Stimulated activated CD8-positive, alpha-beta memory T cell treated with anti-CD3 and anti-CD28 coated beads, Interleukin-4, amount 100 ng/mL, for 1 hour (primary cell): ENCODE measurements at regions not wholly inside any gene's neighbourhood (a gene's known extent, or its start where the extent isn't known, plus 50 kb on each side); places are given as distances from the start of the nearest gene placed in this dataset.
"Not testable (repeated sequence)": the region's sequence is repeated elsewhere in the genome, so short reads cannot be mapped to it uniquely, and the experiment has no call there.

Source experiments
- DNase-seq, 2 donors: peaks; one replicate each; pipeline ENCODE4 v3.0.0-alpha.2; 2020; ENCODE audit warnings: low read depth in 2 of 2, low spot score in 1 of 2

GRCh38 chr3:18085429-18085828, 339.7 kb downstream of the SATB1 start:
- no peak for DNase-seq

GRCh38 chr3:18083273-18083590, 340.8 kb upstream of the TBC1D5 start:
- not testable (repeated sequence) for DNase-seq

GRCh38 chr3:18082551-18083272, 340.3 kb upstream of the TBC1D5 start:
- DNase-seq = no peak

- DNase-seq = no peak
Measured at GRCh38 chr3:18080198-18080689, 337.8 kb upstream of the TBC1D5 start.

GRCh38 chr3:18079739-18080138, 337.3 kb upstream of the TBC1D5 start:
- DNase-seq = no peak

- no peak for DNase-seq
Measured at GRCh38 chr3:18079062-18079461, 336.6 kb upstream of the TBC1D5 start.

GRCh38 chr3:18077128-18077840, 334.9 kb upstream of the TBC1D5 start:
- no peak for DNase-seq

- DNase-seq = no peak
Measured at GRCh38 chr3:18076301-18076700, 333.9 kb upstream of the TBC1D5 start.

- DNase-seq = no peak
Measured at GRCh38 chr3:18075799-18076198, 333.4 kb upstream of the TBC1D5 start.

- no peak for DNase-seq
Measured at GRCh38 chr3:18071833-18072232, 329.4 kb upstream of the TBC1D5 start.

GRCh38 chr3:18070944-18071343, 328.5 kb upstream of the TBC1D5 start:
- DNase-seq = no peak

GRCh38 chr3:18070231-18070630, 327.8 kb upstream of the TBC1D5 start:
- no peak for DNase-seq

GRCh38 chr3:18069568-18069967, 327.1 kb upstream of the TBC1D5 start:
- DNase-seq = no peak

- no peak for DNase-seq
Measured at GRCh38 chr3:18066899-18067582, 324.6 kb upstream of the TBC1D5 start.

GRCh38 chr3:18064586-18064985, 322.2 kb upstream of the TBC1D5 start:
- DNase-seq = no peak

GRCh38 chr3:18062657-18063025, 320.2 kb upstream of the TBC1D5 start:
- no peak for DNase-seq

GRCh38 chr3:18061737-18062656, 319.6 kb upstream of the TBC1D5 start:
- no peak for DNase-seq

GRCh38 chr3:18058666-18059065, 316.2 kb upstream of the TBC1D5 start:
- DNase-seq = no peak

- no peak for DNase-seq
Measured at GRCh38 chr3:18057471-18058091, 315.1 kb upstream of the TBC1D5 start.

- no peak for DNase-seq
Measured at GRCh38 chr3:18054625-18055024, 312.2 kb upstream of the TBC1D5 start.

GRCh38 chr3:18051306-18051705, 308.9 kb upstream of the TBC1D5 start:
- DNase-seq = no peak
